Gastrocnemius medialis (tissue), 4 donors: ENCODE measurements at regions not wholly inside any gene's neighbourhood (a gene's known extent, or its start where the extent isn't known, plus 50 kb on each side); places are given as distances from the start of the nearest gene placed in this dataset.
A peak's percentile ranks its signal among the peaks of the same experiment; 100 is the strongest.

Source experiments
- ATAC-seq, 2 donors: fragments of 150-250 bp; one replicate each; pipeline ENCODE4 v1.9.1; 2016
- DNase-seq, 2 donors: peaks; one replicate each; pipeline ENCODE4 v3.0.0-alpha.2; 2019
- H3K27ac ChIP-seq, 4 donors: fragments of 200-600 bp; sonication (generic); 1 replicate in 1 of 4; 2 replicates in 3 of 4; pipeline ENCODE4 v1.5.1; 2016 to 2018; ENCODE audit warnings: mild to moderate bottlenecking in 2 of 4, moderate library complexity in 1 of 4
- H3K27me3 ChIP-seq, 3 donors: fragments of 200-600 bp; sonication (generic) in 2 of 3; 1 replicate in 1 of 3; 2 replicates in 2 of 3; pipeline versions ENCODE4 v1.5.1 to v1.6.0; 2016 to 2019; ENCODE audit warnings: mild to moderate bottlenecking in 1 of 3, moderate library complexity in 1 of 3
- H3K36me3 ChIP-seq, 2 donors: fragments of 200-600 bp; sonication (generic) in 1 of 2; one replicate each; pipeline ENCODE4 v1.5.1; 2017 to 2018
- H3K4me1 ChIP-seq, 2 donors: fragments of 200-600 bp; sonication (generic) in 1 of 2; one replicate each; pipeline ENCODE4 v1.5.1; 2016 to 2017; ENCODE audit warnings: mild to moderate bottlenecking in 2 of 2
- H3K4me3 ChIP-seq, 4 donors: fragments of 200-600 bp; sonication (generic) in 3 of 4; 1 replicate in 1 of 4; 2 replicates in 3 of 4; pipeline ENCODE4 v1.5.1; 2016 to 2019; ENCODE audit warnings: mild to moderate bottlenecking in 2 of 4
- H3K9me3 ChIP-seq, 3 donors: fragments of 200-600 bp; sonication (generic) in 2 of 3; 1 replicate in 1 of 3; 2 replicates in 2 of 3; pipeline ENCODE4 v1.5.1; 2016 to 2019
- CTCF ChIP-seq, 5 experiments: fragments of 450-650 bp in 3 of 5; fragments of 200-600 bp in 2 of 5; sonication (generic) in 2 of 5; IDR thresholded peaks in 4 of 5; conservative IDR thresholded peaks in 1 of 5; 1 replicate in 4 of 5; 2 replicates in 1 of 5; pipeline ENCODE4 v1.5.1; 2016 to 2019; ENCODE audit warnings: antibody characterized with exemption in 5 of 5, mild to moderate bottlenecking in 3 of 5, moderate library complexity in 3 of 5
- POLR2A ChIP-seq, 2 donors: fragments of 450-650 bp; IDR thresholded peaks; one replicate each; pipeline ENCODE4 v1.6.1; 2017; ENCODE audit warnings: antibody characterized with exemption in 2 of 2, mild to moderate bottlenecking in 2 of 2, moderate library complexity in 2 of 2
- in situ Hi-C, 4 donors: fragments of 200-750 bp; cut with MboI; loops; one replicate each; pipeline versions ENCODE4 v1.15.0 to v1.8.0; 2017; ENCODE audit warnings: low sequenced_read_pairs in 4 of 4
- intact Hi-C: fragments of 100-400 bp; cut with DNase I; formaldehyde crosslinking; loops from one replicate; pipeline ENCODE4 v1.15.1; 2023; ENCODE audit warnings: low total_unique reads

GRCh38 chrX:25166546-25166945 lies 150.8 kb upstream of the ARX start:
- Histone ChIP-seq H3K27me3 (no peaks in the 10 kb centered on the region), H3K36me3 (no peaks in the 10 kb centered on the region), H3K4me1 (peaks cover 0 to 5% of the 10 kb centered on the region in 2 donors), H3K27ac (no peak overlapping the region), H3K4me3 (no peak overlapping the region), H3K9me3 (no peaks in the 10 kb centered on the region)
- in situ Hi-C loops = no loop called here
- intact Hi-C loops = no loop called here
- TF ChIP-seq POLR2A (IDR thresholded peaks at IDR 0.05) = no peak
- no peak for TF ChIP-seq CTCF (IDR thresholded peaks at IDR 0.05 in 4 of 5, conservative IDR thresholded peaks at IDR 0.05 in 1 of 5)
- ATAC-seq = no peak
- DNase-seq = no peak

- Histone ChIP-seq H3K27me3 (no peaks in the 10 kb centered on the region), H3K36me3 (no peaks in the 10 kb centered on the region), H3K9me3 (no peaks in the 10 kb centered on the region), H3K27ac (no peak overlapping the region), H3K4me3 (no peak overlapping the region), H3K4me1 (peaks cover 0 to 5% of the 10 kb centered on the region in 2 donors)
- TF ChIP-seq CTCF (IDR thresholded peaks at IDR 0.05 in 4 of 5, conservative IDR thresholded peaks at IDR 0.05 in 1 of 5) (no peak), POLR2A (IDR thresholded peaks at IDR 0.05) (no peak)
- no peak for ATAC-seq
- in situ Hi-C loops = no loop called here
- intact Hi-C loops = no loop called here
- no peak for DNase-seq
Measured at GRCh38 chrX:25166145-25166544, 150.4 kb upstream of the ARX start.

- Histone ChIP-seq H3K27ac (no peak overlapping the region), H3K27me3 (no peaks in the 10 kb centered on the region), H3K9me3 (no peaks in the 10 kb centered on the region), H3K4me1 (no peaks in the 10 kb centered on the region), H3K36me3 (no peaks in the 10 kb centered on the region), H3K4me3 (no peak overlapping the region)
- DNase-seq (no peak), ATAC-seq (peak in 1 of 2 donors; percentile 42)
- in situ Hi-C loops (no loop called here), intact Hi-C loops (no loop called here)
- TF ChIP-seq CTCF (IDR thresholded peaks at IDR 0.05 in 4 of 5, conservative IDR thresholded peaks at IDR 0.05 in 1 of 5) = no peak
- TF ChIP-seq POLR2A (IDR thresholded peaks at IDR 0.05) = no peak
Measured at GRCh38 chrX:25158635-25159034, 142.9 kb upstream of the ARX start.

- no peaks in the 10 kb centered on the region for H3K36me3 ChIP-seq
- H3K4me3 ChIP-seq = no peak overlapping the region
- in situ Hi-C loops = no loop called here
- TF ChIP-seq CTCF (IDR thresholded peaks at IDR 0.05 in 4 of 5, conservative IDR thresholded peaks at IDR 0.05 in 1 of 5) = no peak
- no peak for TF ChIP-seq POLR2A (IDR thresholded peaks at IDR 0.05)
- no peak for DNase-seq
- no peaks in the 10 kb centered on the region for H3K4me1 ChIP-seq
- no peak overlapping the region for H3K27ac ChIP-seq
- H3K27me3 ChIP-seq = no peaks in the 10 kb centered on the region
- intact Hi-C loops = no loop called here
- H3K9me3 ChIP-seq = no peaks in the 10 kb centered on the region
- ATAC-seq = no peak
Measured at GRCh38 chrX:25156832-25157231, 141.1 kb upstream of the ARX start.

- in situ Hi-C loops = no loop called here
- Histone ChIP-seq H3K27ac (no peak overlapping the region), H3K27me3 (no peaks in the 10 kb centered on the region), H3K9me3 (no peaks in the 10 kb centered on the region), H3K4me3 (no peak overlapping the region), H3K36me3 (no peaks in the 10 kb centered on the region), H3K4me1 (no peaks in the 10 kb centered on the region)
- no peak for DNase-seq
- no peak for ATAC-seq
- TF ChIP-seq CTCF (IDR thresholded peaks at IDR 0.05 in 4 of 5, conservative IDR thresholded peaks at IDR 0.05 in 1 of 5) = no peak
- no peak for TF ChIP-seq POLR2A (IDR thresholded peaks at IDR 0.05)
- intact Hi-C loops = no loop called here
Measured at GRCh38 chrX:25156323-25156722, 140.6 kb upstream of the ARX start.
